ENCODE measurements at regions not wholly inside any gene's neighbourhood (a gene's known extent, or its start where the extent isn't known, plus 50 kb on each side); places are given as distances from the start of the nearest gene placed in this dataset.
A peak's percentile ranks its signal among the peaks of the same experiment; 100 is the strongest.

DNA sequence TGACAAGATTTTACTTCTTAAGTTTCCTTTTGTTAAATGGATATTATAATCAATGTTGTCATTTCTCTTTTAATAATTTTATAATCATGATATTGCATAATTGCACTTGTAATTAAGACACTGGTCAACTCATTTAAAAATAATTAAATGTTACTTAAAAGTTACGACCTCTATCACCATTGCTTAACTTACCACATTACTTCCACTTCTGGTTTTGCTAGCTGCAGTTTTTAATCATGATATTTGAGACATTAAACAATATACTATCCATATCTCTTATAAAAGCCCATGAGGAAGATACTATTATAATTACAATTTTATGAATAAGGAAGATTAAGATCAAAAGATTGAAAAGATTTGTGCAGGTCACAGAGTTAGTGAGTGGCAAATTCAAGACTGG lies 502.0 kb downstream of the RNF144A start:
- no peak overlapping the region for H3K9ac ChIP-seq (ENCODE audit: low read depth, low read length)
- H3K4me3 ChIP-seq (ENCODE audit: low read length): no peak overlapping the region

DNA sequence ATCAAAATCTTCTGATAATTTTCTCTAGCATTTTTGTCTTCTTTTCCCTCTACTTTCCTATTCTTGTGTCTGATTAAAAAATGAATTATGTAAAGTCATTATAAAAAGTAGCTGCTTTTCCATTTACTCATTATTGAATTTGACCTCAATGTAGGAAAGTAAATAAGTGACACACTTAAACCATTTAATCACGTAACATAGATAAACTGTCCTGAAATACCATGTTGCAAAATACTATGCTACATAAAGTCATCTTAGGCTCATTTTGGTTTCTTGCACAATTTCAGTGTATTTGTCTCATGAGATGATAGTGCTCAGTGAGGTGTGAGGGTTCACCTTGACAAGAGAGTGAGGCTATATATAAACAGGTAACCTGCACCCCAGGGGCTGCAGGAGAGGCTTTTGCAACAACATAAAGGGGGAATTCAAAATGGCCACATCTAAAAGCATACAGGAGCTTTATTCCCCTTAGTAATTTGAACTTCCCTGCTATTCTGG lies 502.7 kb downstream of the RNF144A start:
- Histone ChIP-seq H3K4me3 (ENCODE audit: low read length) (no peak overlapping the region), H3K4me1 (ENCODE audit: control insufficient read depth, insufficient read depth, low read length) (no peaks in the 10 kb centered on the region), H3K27me3 (ENCODE audit: control insufficient read depth, insufficient read depth, low read length) (peaks cover 6% of the 10 kb centered on the region), H3K9me3 (replicated peaks; ENCODE audit: low read length) (no peaks in the 10 kb centered on the region), H3K36me3 (ENCODE audit: insufficient read depth, low read length) (no peaks in the 10 kb centered on the region), H3K4me2 (ENCODE audit: low read length) (no peak overlapping the region), H3K9ac (ENCODE audit: low read depth, low read length) (no peak overlapping the region)

More for the DNA sequence above, 502.0 kb downstream of the RNF144A start:
- no peaks in the 10 kb centered on the region for H3K9me3 ChIP-seq (replicated peaks; ENCODE audit: low read length)
- H3K27me3 ChIP-seq (ENCODE audit: control insufficient read depth, insufficient read depth, low read length): peaks cover 1% of the 10 kb centered on the region
- H3K4me1 ChIP-seq (ENCODE audit: control insufficient read depth, insufficient read depth, low read length): no peaks in the 10 kb centered on the region
- H3K36me3 ChIP-seq (ENCODE audit: insufficient read depth, low read length): no peaks in the 10 kb centered on the region
- no peak overlapping the region for H3K4me2 ChIP-seq (ENCODE audit: low read length)

DNA sequence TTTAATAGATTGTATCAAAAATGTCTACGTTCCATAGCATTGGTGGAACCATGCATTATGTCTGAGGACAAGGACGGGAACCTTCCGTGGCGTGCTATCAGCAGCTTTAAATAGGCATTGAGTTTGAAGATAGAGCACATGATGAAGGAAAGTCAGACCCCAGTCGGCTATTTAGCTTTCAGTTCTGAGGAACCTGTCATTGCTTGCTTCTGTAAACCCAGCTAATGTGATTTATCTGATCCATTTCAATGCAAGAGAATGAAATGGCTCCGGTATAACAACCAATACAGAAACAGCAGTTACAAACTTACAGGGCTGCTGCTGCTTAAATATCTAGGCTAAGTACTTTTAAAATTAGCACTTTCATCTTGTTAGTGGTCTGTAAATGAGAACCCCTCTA lies 503.3 kb downstream of the RNF144A start:
- H3K4me1 ChIP-seq (ENCODE audit: control insufficient read depth, insufficient read depth, low read length): no peaks in the 10 kb centered on the region
- H3K9ac ChIP-seq (ENCODE audit: low read depth, low read length): no peak overlapping the region
- H3K4me3 ChIP-seq (ENCODE audit: low read length): no peak overlapping the region
- H3K27me3 ChIP-seq (ENCODE audit: control insufficient read depth, insufficient read depth, low read length): peaks cover 6% of the 10 kb centered on the region
- no peak overlapping the region for H3K4me2 ChIP-seq (ENCODE audit: low read length)
- H3K9me3 ChIP-seq (replicated peaks; ENCODE audit: low read length): no peaks in the 10 kb centered on the region
- no peaks in the 10 kb centered on the region for H3K36me3 ChIP-seq (ENCODE audit: insufficient read depth, low read length)

DNA sequence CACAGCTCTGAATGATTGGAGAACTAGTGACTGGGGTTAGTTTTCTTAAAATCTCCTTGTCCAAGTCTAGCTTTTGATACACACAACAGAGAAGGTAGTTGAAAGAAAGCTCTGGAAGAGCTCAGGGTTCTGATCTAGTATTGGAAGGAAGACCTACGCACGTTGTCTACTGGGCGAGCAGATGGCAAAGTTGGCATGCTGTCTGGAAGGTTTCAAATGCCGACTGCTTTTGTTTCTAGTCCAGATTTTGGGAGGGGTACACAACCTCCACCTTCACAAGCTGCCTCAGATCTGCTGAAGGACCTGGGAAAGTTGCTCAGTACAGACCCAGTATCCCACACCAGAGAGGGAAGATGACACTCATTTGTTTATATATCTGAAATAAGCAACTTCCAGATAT lies 507.3 kb downstream of the RNF144A start:
- H3K4me1 ChIP-seq (ENCODE audit: control insufficient read depth, insufficient read depth, low read length): no peaks in the 10 kb centered on the region
- peaks cover 25% of the 10 kb centered on the region for H3K27me3 ChIP-seq (ENCODE audit: control insufficient read depth, insufficient read depth, low read length)
- H3K9ac ChIP-seq (ENCODE audit: low read depth, low read length): no peak overlapping the region
- no peaks in the 10 kb centered on the region for H3K36me3 ChIP-seq (ENCODE audit: insufficient read depth, low read length)
- no peak overlapping the region for H3K4me2 ChIP-seq (ENCODE audit: low read length)
- no peaks in the 10 kb centered on the region for H3K9me3 ChIP-seq (replicated peaks; ENCODE audit: low read length)
- no peak overlapping the region for H3K4me3 ChIP-seq (ENCODE audit: low read length)

DNA sequence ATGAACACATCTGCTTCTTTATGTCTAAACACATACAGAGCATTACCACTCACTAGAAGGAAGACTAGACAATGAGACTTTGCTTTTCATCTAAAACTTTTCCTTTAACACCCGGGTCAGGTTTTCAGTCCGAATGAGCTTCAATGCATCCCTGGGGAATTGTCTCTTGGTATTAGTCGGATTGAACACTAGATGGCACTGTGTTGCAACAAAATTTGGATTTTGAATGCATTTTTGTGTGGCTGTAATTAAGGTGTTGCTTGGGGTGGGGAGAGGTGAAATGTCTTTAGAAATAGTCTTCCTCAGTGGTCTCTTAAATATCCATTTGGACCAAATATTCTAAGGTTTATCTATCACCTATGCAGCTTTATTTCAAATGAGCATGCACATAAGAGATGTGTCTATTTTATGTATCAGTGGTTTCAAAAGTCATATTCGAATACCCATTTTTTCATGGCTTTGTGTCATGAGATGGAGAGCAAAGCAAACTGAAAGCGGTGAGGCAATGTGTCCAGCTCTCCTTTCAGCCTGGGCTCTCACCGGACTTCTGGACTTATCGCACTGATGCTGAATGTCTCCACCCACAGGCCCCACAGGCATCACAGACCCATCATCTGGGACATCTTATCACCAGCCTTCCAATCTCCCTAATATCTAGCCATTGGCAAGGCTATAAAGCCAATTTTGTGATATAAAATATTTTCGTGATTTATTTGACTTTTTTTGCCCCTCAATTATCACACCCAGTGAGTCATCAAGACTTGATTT lies 510.3 kb downstream of the RNF144A start:
- no peaks in the 10 kb centered on the region for H3K9me3 ChIP-seq (replicated peaks; ENCODE audit: low read length)
- no peaks in the 10 kb centered on the region for H3K36me3 ChIP-seq (ENCODE audit: insufficient read depth, low read length)
- no peaks in the 10 kb centered on the region for H3K4me1 ChIP-seq (ENCODE audit: control insufficient read depth, insufficient read depth, low read length)
- H3K4me3 ChIP-seq (ENCODE audit: low read length): no peak overlapping the region
- no peak overlapping the region for H3K4me2 ChIP-seq (ENCODE audit: low read length)
- peaks cover 40% of the 10 kb centered on the region for H3K27me3 ChIP-seq (ENCODE audit: control insufficient read depth, insufficient read depth, low read length)
- no peak overlapping the region for H3K9ac ChIP-seq (ENCODE audit: low read depth, low read length)

DNA sequence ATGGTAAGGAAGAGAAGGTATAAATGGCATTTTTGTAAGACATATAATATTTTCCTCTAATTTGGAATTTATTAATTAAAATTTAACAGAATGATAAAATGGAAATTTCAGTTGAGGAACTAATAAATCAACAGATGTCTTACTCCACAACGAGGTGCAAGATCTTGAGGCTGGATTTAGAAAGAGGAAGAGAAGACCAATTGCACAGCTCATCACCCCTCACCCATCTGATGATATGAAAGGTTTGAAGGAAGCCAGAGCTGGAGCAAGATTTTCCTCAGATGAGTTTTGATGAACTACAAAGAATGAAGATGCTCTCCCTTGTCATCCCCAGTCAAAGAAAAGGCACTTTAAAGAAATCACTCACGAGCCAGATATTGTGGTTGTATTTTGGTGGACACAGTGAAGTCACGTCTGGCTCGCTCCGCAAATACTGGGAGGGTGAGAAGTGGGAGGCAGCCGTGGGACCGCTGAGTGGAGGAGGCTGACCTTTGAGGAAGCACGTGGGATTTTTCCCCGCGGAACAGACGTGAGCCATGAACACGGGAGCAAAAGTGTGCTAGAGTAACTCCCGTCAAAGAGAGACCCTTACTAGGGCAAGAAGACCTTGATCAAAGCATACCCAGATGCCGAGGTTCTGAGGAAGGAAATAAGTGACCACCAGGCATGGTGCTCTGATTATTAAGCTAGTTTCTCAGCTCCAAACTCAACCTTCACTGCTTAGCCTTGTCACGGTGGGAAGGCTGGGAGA lies 511.4 kb downstream of the RNF144A start:
- Histone ChIP-seq H3K9ac (ENCODE audit: low read depth, low read length) (no peak overlapping the region), H3K9me3 (replicated peaks; ENCODE audit: low read length) (no peaks in the 10 kb centered on the region), H3K36me3 (ENCODE audit: insufficient read depth, low read length) (no peaks in the 10 kb centered on the region), H3K4me3 (ENCODE audit: low read length) (no peak overlapping the region), H3K27me3 (ENCODE audit: control insufficient read depth, insufficient read depth, low read length) (peaks cover 40% of the 10 kb centered on the region), H3K4me1 (ENCODE audit: control insufficient read depth, insufficient read depth, low read length) (no peaks in the 10 kb centered on the region), H3K4me2 (ENCODE audit: low read length) (no peak overlapping the region)

DNA sequence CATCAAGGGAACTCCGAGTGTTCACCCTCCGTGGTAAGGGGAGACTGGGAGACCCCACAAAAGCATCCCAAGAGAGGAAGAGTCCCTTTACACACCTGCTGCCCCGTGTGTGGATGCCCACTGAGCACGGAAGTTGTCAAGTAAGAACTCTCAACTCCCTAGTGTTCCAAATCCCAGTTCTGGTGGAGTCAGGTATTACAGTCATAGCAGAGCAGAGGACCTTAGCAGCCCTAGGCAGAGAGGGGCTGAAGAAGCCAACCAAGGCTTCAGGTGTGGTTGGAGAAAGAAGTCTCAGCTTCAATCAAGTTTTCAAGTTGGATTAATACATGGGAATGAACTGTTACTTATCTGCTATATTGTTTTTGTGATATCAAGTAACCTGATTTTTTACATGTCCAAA lies 512.5 kb downstream of the RNF144A start:
- peaks cover 34% of the 10 kb centered on the region for H3K27me3 ChIP-seq (ENCODE audit: control insufficient read depth, insufficient read depth, low read length)
- no peaks in the 10 kb centered on the region for H3K36me3 ChIP-seq (ENCODE audit: insufficient read depth, low read length)
- no peak overlapping the region for H3K4me3 ChIP-seq (ENCODE audit: low read length)
- H3K4me2 ChIP-seq (ENCODE audit: low read length): no peak overlapping the region
- no peak overlapping the region for H3K9ac ChIP-seq (ENCODE audit: low read depth, low read length)
- no peaks in the 10 kb centered on the region for H3K4me1 ChIP-seq (ENCODE audit: control insufficient read depth, insufficient read depth, low read length)
- no peaks in the 10 kb centered on the region for H3K9me3 ChIP-seq (replicated peaks; ENCODE audit: low read length)

DNA sequence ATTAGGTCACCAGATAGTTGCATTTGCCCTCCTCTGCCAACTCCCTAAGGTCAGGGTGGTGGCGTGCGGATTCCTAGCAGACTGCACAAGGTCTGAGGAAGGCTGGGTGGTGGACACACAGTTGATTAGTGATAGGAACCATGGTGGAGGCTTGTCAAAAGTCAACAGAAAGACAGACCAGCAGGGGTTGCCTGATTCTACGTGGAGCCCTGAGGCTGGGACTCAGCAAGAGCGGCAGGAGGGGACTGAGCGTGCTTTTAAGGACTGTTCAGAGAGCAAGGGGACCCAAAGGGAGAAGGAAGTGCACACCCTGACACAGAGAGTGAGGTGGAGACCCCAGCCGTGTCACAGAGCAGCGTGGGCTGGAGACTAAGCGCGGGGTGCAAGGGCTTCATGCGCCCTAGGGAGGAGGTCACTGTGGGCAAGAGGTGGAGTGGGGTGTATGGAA lies 513.2 kb downstream of the RNF144A start:
- H3K36me3 ChIP-seq (ENCODE audit: insufficient read depth, low read length): no peaks in the 10 kb centered on the region
- peaks cover 34% of the 10 kb centered on the region for H3K27me3 ChIP-seq (ENCODE audit: control insufficient read depth, insufficient read depth, low read length)
- H3K4me2 ChIP-seq (ENCODE audit: low read length): no peak overlapping the region
- H3K4me1 ChIP-seq (ENCODE audit: control insufficient read depth, insufficient read depth, low read length): no peaks in the 10 kb centered on the region
- no peak overlapping the region for H3K4me3 ChIP-seq (ENCODE audit: low read length)
- no peaks in the 10 kb centered on the region for H3K9me3 ChIP-seq (replicated peaks; ENCODE audit: low read length)
- H3K9ac ChIP-seq (ENCODE audit: low read depth, low read length): no peak overlapping the region

DNA sequence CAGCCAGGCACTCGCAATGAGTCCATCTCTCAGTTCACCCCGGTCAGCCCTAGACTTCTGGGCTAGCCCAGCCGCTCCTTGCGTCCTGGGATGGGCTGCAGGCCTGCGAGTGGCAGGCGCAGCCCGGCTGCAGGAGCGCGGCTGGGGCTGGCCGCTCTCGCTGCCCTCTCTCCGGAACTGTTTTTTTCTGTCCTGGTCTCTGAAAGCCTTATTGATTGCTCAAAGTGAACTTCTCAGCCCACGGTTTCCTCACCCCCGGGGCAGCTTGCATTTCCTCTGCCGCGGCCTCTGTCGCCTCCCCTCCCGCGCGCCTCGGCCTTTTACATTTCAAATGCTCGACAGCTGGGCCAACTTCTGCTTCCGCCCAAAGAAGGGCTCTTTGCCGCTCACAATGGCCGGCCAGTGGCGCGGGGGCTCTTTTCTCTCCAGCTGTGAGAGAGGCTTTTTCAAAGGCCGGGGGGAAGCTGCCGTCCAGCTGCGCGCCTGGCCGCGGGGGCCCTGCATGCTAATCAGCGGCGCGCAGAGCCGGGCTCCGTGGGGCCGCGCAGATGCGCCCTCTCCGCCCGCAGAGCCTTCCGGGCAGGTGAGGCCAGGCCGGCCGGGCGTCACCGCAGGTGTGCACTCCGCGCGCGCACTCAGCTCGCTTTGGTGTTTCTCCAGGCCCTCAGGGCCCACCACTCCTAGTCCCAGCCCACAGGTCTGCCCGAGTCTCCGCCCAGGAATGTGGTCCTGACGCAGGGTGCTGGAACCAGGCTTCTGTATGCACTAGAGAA lies 513.8 kb downstream of the RNF144A start:
- H3K9me3 ChIP-seq (replicated peaks; ENCODE audit: low read length): no peaks in the 10 kb centered on the region
- H3K27me3 ChIP-seq (ENCODE audit: control insufficient read depth, insufficient read depth, low read length): peaks cover 33% of the 10 kb centered on the region
- no peaks in the 10 kb centered on the region for H3K36me3 ChIP-seq (ENCODE audit: insufficient read depth, low read length)
- H3K4me2 ChIP-seq (ENCODE audit: low read length): peak overlapping the region; percentile 39
- no peak overlapping the region for H3K9ac ChIP-seq (ENCODE audit: low read depth, low read length)
- no peaks in the 10 kb centered on the region for H3K4me1 ChIP-seq (ENCODE audit: control insufficient read depth, insufficient read depth, low read length)
- no peak overlapping the region for H3K4me3 ChIP-seq (ENCODE audit: low read length)

DNA sequence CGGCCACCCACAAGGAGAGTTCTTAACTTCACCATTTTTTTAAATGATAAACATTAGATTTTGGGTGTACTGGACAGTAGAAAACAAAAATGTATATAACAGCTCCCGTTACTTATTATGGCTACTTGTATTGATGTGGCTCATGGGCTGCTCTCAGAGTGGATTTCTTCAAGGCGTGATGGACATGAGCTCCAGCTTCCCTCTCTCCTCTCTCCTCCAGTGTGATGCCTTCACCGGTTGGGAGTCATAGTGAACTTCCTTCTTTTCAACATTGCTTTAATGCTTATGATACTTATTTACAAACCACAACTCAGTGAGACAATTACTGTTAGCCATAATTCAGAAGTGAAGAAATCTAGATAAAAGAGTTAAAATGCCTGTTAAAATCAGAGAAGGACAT lies 515.2 kb downstream of the RNF144A start:
- Histone ChIP-seq H3K4me1 (ENCODE audit: control insufficient read depth, insufficient read depth, low read length) (no peaks in the 10 kb centered on the region), H3K4me2 (ENCODE audit: low read length) (no peak overlapping the region), H3K9me3 (replicated peaks; ENCODE audit: low read length) (no peaks in the 10 kb centered on the region), H3K36me3 (ENCODE audit: insufficient read depth, low read length) (no peaks in the 10 kb centered on the region), H3K4me3 (ENCODE audit: low read length) (no peak overlapping the region), H3K27me3 (ENCODE audit: control insufficient read depth, insufficient read depth, low read length) (peaks cover 25% of the 10 kb centered on the region), H3K9ac (ENCODE audit: low read depth, low read length) (no peak overlapping the region)

All from skeletal muscle satellite cell (primary cell).